ENCODE measurements at regions not wholly inside any gene's neighbourhood (a gene's known extent, or its start where the extent isn't known, plus 50 kb on each side); places are given as distances from the start of the nearest gene placed in this dataset.

GRCh38 chr6:22904431-22904830, 335.1 kb downstream of the HDGFL1 start:
- Histone ChIP-seq H3K27ac (ENCODE audit: low read depth in 2 of 2, low read length in 2 of 2) (no peak overlapping the region), H3K9me3 (ENCODE audit: control insufficient read depth in 2 of 2, low read length in 2 of 2) (no peaks in the 10 kb centered on the region), H3K36me3 (ENCODE audit: control insufficient read depth in 2 of 2, insufficient read depth in 2 of 2, low read length in 2 of 2) (no peaks in the 10 kb centered on the region), H3K4me1 (ENCODE audit: control insufficient read depth in 2 of 2, insufficient read depth in 2 of 2, low read length in 2 of 2) (no peaks in the 10 kb centered on the region), H3K4me3 (ENCODE audit: low read length in 2 of 2) (no peak overlapping the region), H3K27me3 (ENCODE audit: control insufficient read depth in 2 of 2, insufficient read depth in 2 of 2, low read length in 2 of 2) (no peaks in the 10 kb centered on the region), H3K9ac (ENCODE audit: low read depth in 1 of 2, low read length in 2 of 2) (no peak overlapping the region)

GRCh38 chr6:22906091-22906549, 336.8 kb downstream of the HDGFL1 start:
- no peaks in the 10 kb centered on the region for H3K4me1 ChIP-seq (ENCODE audit: control insufficient read depth in 2 of 2, insufficient read depth in 2 of 2, low read length in 2 of 2)
- no peaks in the 10 kb centered on the region for H3K27me3 ChIP-seq (ENCODE audit: control insufficient read depth in 2 of 2, insufficient read depth in 2 of 2, low read length in 2 of 2)
- no peaks in the 10 kb centered on the region for H3K9me3 ChIP-seq (ENCODE audit: control insufficient read depth in 2 of 2, low read length in 2 of 2)
- no peak overlapping the region for H3K9ac ChIP-seq (ENCODE audit: low read depth in 1 of 2, low read length in 2 of 2)
- no peak overlapping the region for H3K27ac ChIP-seq (ENCODE audit: low read depth in 2 of 2, low read length in 2 of 2)
- no peaks in the 10 kb centered on the region for H3K36me3 ChIP-seq (ENCODE audit: control insufficient read depth in 2 of 2, insufficient read depth in 2 of 2, low read length in 2 of 2)
- H3K4me3 ChIP-seq (ENCODE audit: low read length in 2 of 2) = no peak overlapping the region

- H3K9me3 ChIP-seq (ENCODE audit: control insufficient read depth in 2 of 2, low read length in 2 of 2) = no peaks in the 10 kb centered on the region
- H3K36me3 ChIP-seq (ENCODE audit: control insufficient read depth in 2 of 2, insufficient read depth in 2 of 2, low read length in 2 of 2) = no peaks in the 10 kb centered on the region
- H3K9ac ChIP-seq (ENCODE audit: low read depth in 1 of 2, low read length in 2 of 2) = no peak overlapping the region
- no peak overlapping the region for H3K4me3 ChIP-seq (ENCODE audit: low read length in 2 of 2)
- H3K4me1 ChIP-seq (ENCODE audit: control insufficient read depth in 2 of 2, insufficient read depth in 2 of 2, low read length in 2 of 2) = no peaks in the 10 kb centered on the region
- H3K27ac ChIP-seq (ENCODE audit: low read depth in 2 of 2, low read length in 2 of 2) = no peak overlapping the region
- H3K27me3 ChIP-seq (ENCODE audit: control insufficient read depth in 2 of 2, insufficient read depth in 2 of 2, low read length in 2 of 2) = no peaks in the 10 kb centered on the region
Measured at GRCh38 chr6:22907085-22907484, 337.7 kb downstream of the HDGFL1 start.

GRCh38 chr6:22910370-22910769, 341.0 kb downstream of the HDGFL1 start:
- no peaks in the 10 kb centered on the region for H3K9me3 ChIP-seq (ENCODE audit: control insufficient read depth in 2 of 2, low read length in 2 of 2)
- no peaks in the 10 kb centered on the region for H3K4me1 ChIP-seq (ENCODE audit: control insufficient read depth in 2 of 2, insufficient read depth in 2 of 2, low read length in 2 of 2)
- H3K27me3 ChIP-seq (ENCODE audit: control insufficient read depth in 2 of 2, insufficient read depth in 2 of 2, low read length in 2 of 2) = no peaks in the 10 kb centered on the region
- no peak overlapping the region for H3K9ac ChIP-seq (ENCODE audit: low read depth in 1 of 2, low read length in 2 of 2)
- H3K27ac ChIP-seq (ENCODE audit: low read depth in 2 of 2, low read length in 2 of 2) = no peak overlapping the region
- H3K4me3 ChIP-seq (ENCODE audit: low read length in 2 of 2) = no peak overlapping the region
- H3K36me3 ChIP-seq (ENCODE audit: control insufficient read depth in 2 of 2, insufficient read depth in 2 of 2, low read length in 2 of 2) = no peaks in the 10 kb centered on the region

- H3K27me3 ChIP-seq (ENCODE audit: control insufficient read depth in 2 of 2, insufficient read depth in 2 of 2, low read length in 2 of 2) = no peaks in the 10 kb centered on the region
- no peak overlapping the region for H3K27ac ChIP-seq (ENCODE audit: low read depth in 2 of 2, low read length in 2 of 2)
- H3K4me1 ChIP-seq (ENCODE audit: control insufficient read depth in 2 of 2, insufficient read depth in 2 of 2, low read length in 2 of 2) = no peaks in the 10 kb centered on the region
- H3K9ac ChIP-seq (ENCODE audit: low read depth in 1 of 2, low read length in 2 of 2) = no peak overlapping the region
- no peaks in the 10 kb centered on the region for H3K9me3 ChIP-seq (ENCODE audit: control insufficient read depth in 2 of 2, low read length in 2 of 2)
- H3K4me3 ChIP-seq (ENCODE audit: low read length in 2 of 2) = no peak overlapping the region
- no peaks in the 10 kb centered on the region for H3K36me3 ChIP-seq (ENCODE audit: control insufficient read depth in 2 of 2, insufficient read depth in 2 of 2, low read length in 2 of 2)
Measured at GRCh38 chr6:22913612-22914011, 344.2 kb downstream of the HDGFL1 start.

GRCh38 chr6:22917344-22917743, 348.0 kb downstream of the HDGFL1 start:
- Histone ChIP-seq H3K9ac (ENCODE audit: low read depth in 1 of 2, low read length in 2 of 2) (no peak overlapping the region), H3K27ac (ENCODE audit: low read depth in 2 of 2, low read length in 2 of 2) (no peak overlapping the region), H3K9me3 (ENCODE audit: control insufficient read depth in 2 of 2, low read length in 2 of 2) (no peaks in the 10 kb centered on the region), H3K27me3 (ENCODE audit: control insufficient read depth in 2 of 2, insufficient read depth in 2 of 2, low read length in 2 of 2) (no peaks in the 10 kb centered on the region), H3K4me3 (ENCODE audit: low read length in 2 of 2) (no peak overlapping the region), H3K4me1 (ENCODE audit: control insufficient read depth in 2 of 2, insufficient read depth in 2 of 2, low read length in 2 of 2) (no peaks in the 10 kb centered on the region), H3K36me3 (ENCODE audit: control insufficient read depth in 2 of 2, insufficient read depth in 2 of 2, low read length in 2 of 2) (no peaks in the 10 kb centered on the region)

GRCh38 chr6:22921828-22922227, 352.5 kb downstream of the HDGFL1 start:
- no peaks in the 10 kb centered on the region for H3K36me3 ChIP-seq (ENCODE audit: control insufficient read depth in 2 of 2, insufficient read depth in 2 of 2, low read length in 2 of 2)
- H3K9ac ChIP-seq (ENCODE audit: low read depth in 1 of 2, low read length in 2 of 2) = no peak overlapping the region
- H3K9me3 ChIP-seq (ENCODE audit: control insufficient read depth in 2 of 2, low read length in 2 of 2) = no peaks in the 10 kb centered on the region
- no peaks in the 10 kb centered on the region for H3K4me1 ChIP-seq (ENCODE audit: control insufficient read depth in 2 of 2, insufficient read depth in 2 of 2, low read length in 2 of 2)
- H3K27me3 ChIP-seq (ENCODE audit: control insufficient read depth in 2 of 2, insufficient read depth in 2 of 2, low read length in 2 of 2) = no peaks in the 10 kb centered on the region
- H3K4me3 ChIP-seq (ENCODE audit: low read length in 2 of 2) = no peak overlapping the region
- no peak overlapping the region for H3K27ac ChIP-seq (ENCODE audit: low read depth in 2 of 2, low read length in 2 of 2)

GRCh38 chr6:22925304-22925835, 356.0 kb downstream of the HDGFL1 start:
- no peaks in the 10 kb centered on the region for H3K27me3 ChIP-seq (ENCODE audit: control insufficient read depth in 2 of 2, insufficient read depth in 2 of 2, low read length in 2 of 2)
- no peaks in the 10 kb centered on the region for H3K36me3 ChIP-seq (ENCODE audit: control insufficient read depth in 2 of 2, insufficient read depth in 2 of 2, low read length in 2 of 2)
- H3K9ac ChIP-seq (ENCODE audit: low read depth in 1 of 2, low read length in 2 of 2) = no peak overlapping the region
- no peaks in the 10 kb centered on the region for H3K9me3 ChIP-seq (ENCODE audit: control insufficient read depth in 2 of 2, low read length in 2 of 2)
- H3K27ac ChIP-seq (ENCODE audit: low read depth in 2 of 2, low read length in 2 of 2) = no peak overlapping the region
- no peak overlapping the region for H3K4me3 ChIP-seq (ENCODE audit: low read length in 2 of 2)
- H3K4me1 ChIP-seq (ENCODE audit: control insufficient read depth in 2 of 2, insufficient read depth in 2 of 2, low read length in 2 of 2) = no peaks in the 10 kb centered on the region

GRCh38 chr6:22925920-22926789, 356.8 kb downstream of the HDGFL1 start:
- H3K4me3 ChIP-seq (ENCODE audit: low read length in 2 of 2) = no peak overlapping the region
- H3K4me1 ChIP-seq (ENCODE audit: control insufficient read depth in 2 of 2, insufficient read depth in 2 of 2, low read length in 2 of 2) = no peaks in the 10 kb centered on the region
- no peaks in the 10 kb centered on the region for H3K27me3 ChIP-seq (ENCODE audit: control insufficient read depth in 2 of 2, insufficient read depth in 2 of 2, low read length in 2 of 2)
- no peak overlapping the region for H3K9ac ChIP-seq (ENCODE audit: low read depth in 1 of 2, low read length in 2 of 2)
- no peaks in the 10 kb centered on the region for H3K9me3 ChIP-seq (ENCODE audit: control insufficient read depth in 2 of 2, low read length in 2 of 2)
- no peak overlapping the region for H3K27ac ChIP-seq (ENCODE audit: low read depth in 2 of 2, low read length in 2 of 2)
- no peaks in the 10 kb centered on the region for H3K36me3 ChIP-seq (ENCODE audit: control insufficient read depth in 2 of 2, insufficient read depth in 2 of 2, low read length in 2 of 2)

- H3K27me3 ChIP-seq (ENCODE audit: control insufficient read depth in 2 of 2, insufficient read depth in 2 of 2, low read length in 2 of 2) = no peaks in the 10 kb centered on the region
- no peaks in the 10 kb centered on the region for H3K9me3 ChIP-seq (ENCODE audit: control insufficient read depth in 2 of 2, low read length in 2 of 2)
- H3K4me1 ChIP-seq (ENCODE audit: control insufficient read depth in 2 of 2, insufficient read depth in 2 of 2, low read length in 2 of 2) = no peaks in the 10 kb centered on the region
- H3K9ac ChIP-seq (ENCODE audit: low read depth in 1 of 2, low read length in 2 of 2) = no peak overlapping the region
- no peak overlapping the region for H3K27ac ChIP-seq (ENCODE audit: low read depth in 2 of 2, low read length in 2 of 2)
- H3K4me3 ChIP-seq (ENCODE audit: low read length in 2 of 2) = no peak overlapping the region
- no peaks in the 10 kb centered on the region for H3K36me3 ChIP-seq (ENCODE audit: control insufficient read depth in 2 of 2, insufficient read depth in 2 of 2, low read length in 2 of 2)
Measured at GRCh38 chr6:22926790-22927354, 357.5 kb downstream of the HDGFL1 start.
